ENCODE measurements at regions not wholly inside any gene's neighbourhood (a gene's known extent, or its start where the extent isn't known, plus 50 kb on each side); places are given as distances from the start of the nearest gene placed in this dataset.

- Histone ChIP-seq H3K9me3 (no peaks in the 10 kb centered on the region), H3K4me3 (ENCODE audit: low read depth, low read length) (no peak overlapping the region), H3K27me3 (no peaks in the 10 kb centered on the region), H3K4me1 (no peaks in the 10 kb centered on the region; the same call in 1 of the 2 replicates), H3K36me3 (no peaks in the 10 kb centered on the region)
- no peak for TF ChIP-seq CTCF (IDR thresholded peaks at IDR 0.05; ENCODE audit: low read depth, low read length)
- DNase-seq = no peak
Observed at GRCh38 chr6:115680621-115681020, 380.1 kb downstream of the FRK start.

- Histone ChIP-seq H3K36me3 (no peaks in the 10 kb centered on the region), H3K27me3 (no peaks in the 10 kb centered on the region), H3K4me1 (no peaks in the 10 kb centered on the region; the same call in 1 of the 2 replicates), H3K9me3 (no peaks in the 10 kb centered on the region), H3K4me3 (ENCODE audit: low read depth, low read length) (no peak overlapping the region)
- no peak for TF ChIP-seq CTCF (IDR thresholded peaks at IDR 0.05; ENCODE audit: low read depth, low read length)
- DNase-seq = no peak
Observed at GRCh38 chr6:115677198-115677597, 383.5 kb downstream of the FRK start.

- no peak overlapping the region for H3K4me3 ChIP-seq (ENCODE audit: low read depth, low read length)
- no peaks in the 10 kb centered on the region; the same call in 1 of the 2 replicates for H3K4me1 ChIP-seq
- TF ChIP-seq CTCF (IDR thresholded peaks at IDR 0.05; ENCODE audit: low read depth, low read length) = no peak
- H3K9me3 ChIP-seq = no peaks in the 10 kb centered on the region
- H3K27me3 ChIP-seq = no peaks in the 10 kb centered on the region
- H3K36me3 ChIP-seq = no peaks in the 10 kb centered on the region
- DNase-seq = no peak
Observed at GRCh38 chr6:115675443-115675842, 385.2 kb downstream of the FRK start.

- no peak for TF ChIP-seq CTCF (IDR thresholded peaks at IDR 0.05; ENCODE audit: low read depth, low read length)
Observed at GRCh38 chr6:115668781-115669180, 391.9 kb downstream of the FRK start.

GRCh38 chr6:115668211-115668610, 392.5 kb downstream of the FRK start:
- H3K4me1 ChIP-seq = no peaks in the 10 kb centered on the region
- no peak overlapping the region for H3K4me3 ChIP-seq (ENCODE audit: low read depth, low read length)
- H3K9me3 ChIP-seq = no peaks in the 10 kb centered on the region
- DNase-seq = no peak
- no peaks in the 10 kb centered on the region for H3K27me3 ChIP-seq
- no peaks in the 10 kb centered on the region for H3K36me3 ChIP-seq
- no peak for TF ChIP-seq CTCF (IDR thresholded peaks at IDR 0.05; ENCODE audit: low read depth, low read length)

More at GRCh38 chr6:115668781-115669180, 391.9 kb downstream of the FRK start:
- no peak for DNase-seq
- Histone ChIP-seq H3K9me3 (no peaks in the 10 kb centered on the region), H3K4me1 (no peaks in the 10 kb centered on the region), H3K4me3 (ENCODE audit: low read depth, low read length) (no peak overlapping the region), H3K27me3 (no peaks in the 10 kb centered on the region), H3K36me3 (no peaks in the 10 kb centered on the region)

GRCh38 chr6:115667478-115668026, 393.1 kb downstream of the FRK start:
- no peak for DNase-seq
- Histone ChIP-seq H3K9me3 (no peaks in the 10 kb centered on the region), H3K4me1 (no peaks in the 10 kb centered on the region), H3K27me3 (no peaks in the 10 kb centered on the region), H3K36me3 (no peaks in the 10 kb centered on the region), H3K4me3 (ENCODE audit: low read depth, low read length) (no peak overlapping the region)
- no peak for TF ChIP-seq CTCF (IDR thresholded peaks at IDR 0.05; ENCODE audit: low read depth, low read length)
